Keratinocyte (primary cell): ENCODE measurements at regions not wholly inside any gene's neighbourhood (a gene's known extent, or its start where the extent isn't known, plus 50 kb on each side); places are given as distances from the start of the nearest gene placed in this dataset.
A peak's percentile ranks its signal among the peaks of the same experiment; 100 is the strongest.

Experiments
- DNase-seq: peaks from one replicate; pipeline ENCODE4 v3.0.0-alpha.2; 2011; ENCODE audit warnings: low read depth, missing footprints, low spot score
- FAIRE-seq: peaks from 2 replicates; lab custom pipeline; 2011; peaks lifted over from hg19 to GRCh38; lab: Jason Lieb, UNC
- H2AFZ ChIP-seq: 2 replicates; pipeline ENCODE4 v1.6.0; 2012; ENCODE audit warnings: low read length, control low read depth, inconsistent platforms; ENCODE audit not compliant: control insufficient read depth
- H3K27ac ChIP-seq: 2 replicates; pipeline ENCODE4 v1.5.1; 2011; ENCODE audit warnings: low read length; ENCODE audit not compliant: control insufficient read depth, insufficient read depth
- H3K27me3 ChIP-seq: 3 replicates; pipeline ENCODE4 v1.6.0; 2011; ENCODE audit warnings: low read length; ENCODE audit not compliant: control insufficient read depth, insufficient read depth; ENCODE audit errors: extremely low read depth
- H3K36me3 ChIP-seq, 2 experiments: 2 replicates in 1 of 2; 3 replicates in 1 of 2; pipeline ENCODE4 v1.5.1; 2011; ENCODE audit warnings: low read length in 2 of 2, mild to moderate bottlenecking in 1 of 2; ENCODE audit not compliant: control insufficient read depth in 2 of 2, insufficient read depth in 2 of 2; ENCODE audit errors: extremely low read depth in 1 of 2
- H3K4me1 ChIP-seq: 3 replicates; pipeline ENCODE4 v1.5.1; 2011; ENCODE audit warnings: low read length; ENCODE audit not compliant: control insufficient read depth, insufficient read depth; ENCODE audit errors: extremely low read depth
- H3K4me2 ChIP-seq: 3 replicates; pipeline ENCODE4 v1.6.0; 2011; ENCODE audit warnings: low read depth, low read length; ENCODE audit not compliant: control insufficient read depth, insufficient read depth; ENCODE audit errors: extremely low read depth
- H3K4me3 ChIP-seq, 3 experiments: fragments of 200-600 bp in 1 of 3; sonication (generic) in 1 of 3; 2 replicates in 2 of 3; 3 replicates in 1 of 3; pipeline ENCODE4 v1.5.1; 2011 to 2016; ENCODE audit warnings: low read length in 3 of 3, mild to moderate bottlenecking in 3 of 3, control low read depth in 2 of 3, inconsistent platforms in 1 of 3, low read depth in 1 of 3, mixed read lengths in 1 of 3, mixed run types in 1 of 3, moderate library complexity in 1 of 3; ENCODE audit not compliant: control insufficient read depth in 2 of 3, insufficient read depth in 2 of 3; ENCODE audit errors: extremely low read depth in 1 of 3
- H3K79me2 ChIP-seq: 2 replicates; pipeline ENCODE4 v1.6.0; 2012; ENCODE audit warnings: low read length; ENCODE audit not compliant: control insufficient read depth, insufficient read depth
- H3K9ac ChIP-seq: 3 replicates; pipeline ENCODE4 v1.6.0; 2011; ENCODE audit warnings: low read length; ENCODE audit not compliant: control insufficient read depth, insufficient read depth; ENCODE audit errors: extremely low read depth
- H3K9me1 ChIP-seq: 3 replicates; pipeline ENCODE4 v1.6.0; 2011; ENCODE audit warnings: low read length; ENCODE audit not compliant: control insufficient read depth, insufficient read depth; ENCODE audit errors: extremely low read depth
- H3K9me3 ChIP-seq: 2 replicates; pipeline ENCODE4 v1.5.1; 2012; ENCODE audit warnings: low read depth, low read length; ENCODE audit not compliant: control insufficient read depth
- H4K20me1 ChIP-seq: 3 replicates; pipeline ENCODE4 v1.6.0; 2011; ENCODE audit warnings: low read length; ENCODE audit not compliant: control insufficient read depth, insufficient read depth; ENCODE audit errors: extremely low read depth
- EZH2 ChIP-seq: IDR thresholded peaks from one replicate; pipeline ENCODE4 v1.6.1; 2012; ENCODE audit warnings: inconsistent platforms, mild to moderate bottlenecking, low read length, moderate library complexity
- dilution Hi-C: fragments of 300-500 bp; cut with MboI; formaldehyde crosslinking; loops from one replicate; pipeline ENCODE4 v1.7.0; 2020; ENCODE audit warnings: low sequenced_read_pairs; ENCODE audit not compliant: extremely low pct_ligation_motif_present
- TF ChIP-seq, protein P1 (sequence below), 3 experiments: IDR thresholded peaks in 1 of 3; conservative IDR thresholded peaks in 1 of 3; optimal IDR thresholded peaks in 1 of 3; 2 replicates in 2 of 3; 3 replicates in 1 of 3; pipeline versions ENCODE3 to v1.5.1; 2011; ENCODE audit warnings: low read length in 3 of 3, mild to moderate bottlenecking in 3 of 3, moderate library complexity in 2 of 3, control low read depth in 1 of 3, inconsistent platforms in 1 of 3; ENCODE audit not compliant: insufficient read depth in 2 of 3; ENCODE audit errors: extremely low read depth in 1 of 3

DNA sequence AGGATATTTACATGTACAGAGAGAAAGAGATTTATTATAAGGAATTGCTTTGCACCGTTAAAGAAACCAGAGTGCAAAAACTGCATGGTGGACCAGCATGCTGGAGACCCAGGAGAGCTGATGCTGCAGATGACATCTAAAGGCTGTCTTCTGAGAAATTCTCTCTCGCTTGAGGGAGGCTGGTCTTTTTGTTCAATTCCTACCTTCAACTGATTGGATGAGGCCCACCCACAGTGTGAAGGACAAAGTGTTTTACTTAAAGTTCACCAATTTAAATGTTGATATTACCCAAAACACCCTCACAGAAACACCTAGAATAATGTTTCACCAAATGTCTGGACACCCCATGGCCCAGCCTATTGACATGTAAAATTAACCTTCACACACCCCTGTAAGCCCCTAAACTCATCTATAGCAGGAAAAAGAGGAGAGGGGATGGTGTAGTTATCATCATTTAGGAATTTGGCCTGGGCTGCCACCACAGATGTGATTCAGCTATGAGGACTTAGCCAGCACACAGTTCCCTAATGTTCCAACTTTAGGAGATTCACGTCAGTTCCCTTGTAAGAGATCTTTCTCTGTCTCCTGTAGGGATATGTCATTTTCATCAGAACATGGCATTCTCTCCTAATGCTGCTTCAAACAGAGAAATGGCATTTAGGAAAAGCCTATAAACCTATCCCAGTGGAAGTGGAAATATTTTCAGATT, 358.2 kb upstream of the TLE4 start:
- TF ChIP-seq EZH2, result no peak
- TF ChIP-seq, protein P1, sequence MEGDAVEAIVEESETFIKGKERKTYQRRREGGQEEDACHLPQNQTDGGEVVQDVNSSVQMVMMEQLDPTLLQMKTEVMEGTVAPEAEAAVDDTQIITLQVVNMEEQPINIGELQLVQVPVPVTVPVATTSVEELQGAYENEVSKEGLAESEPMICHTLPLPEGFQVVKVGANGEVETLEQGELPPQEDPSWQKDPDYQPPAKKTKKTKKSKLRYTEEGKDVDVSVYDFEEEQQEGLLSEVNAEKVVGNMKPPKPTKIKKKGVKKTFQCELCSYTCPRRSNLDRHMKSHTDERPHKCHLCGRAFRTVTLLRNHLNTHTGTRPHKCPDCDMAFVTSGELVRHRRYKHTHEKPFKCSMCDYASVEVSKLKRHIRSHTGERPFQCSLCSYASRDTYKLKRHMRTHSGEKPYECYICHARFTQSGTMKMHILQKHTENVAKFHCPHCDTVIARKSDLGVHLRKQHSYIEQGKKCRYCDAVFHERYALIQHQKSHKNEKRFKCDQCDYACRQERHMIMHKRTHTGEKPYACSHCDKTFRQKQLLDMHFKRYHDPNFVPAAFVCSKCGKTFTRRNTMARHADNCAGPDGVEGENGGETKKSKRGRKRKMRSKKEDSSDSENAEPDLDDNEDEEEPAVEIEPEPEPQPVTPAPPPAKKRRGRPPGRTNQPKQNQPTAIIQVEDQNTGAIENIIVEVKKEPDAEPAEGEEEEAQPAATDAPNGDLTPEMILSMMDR (optimal IDR thresholded peaks at IDR 0.05 in 1 of 3, IDR thresholded peaks at IDR 0.05 in 1 of 3, conservative IDR thresholded peaks at IDR 0.05 in 1 of 3; ENCODE audit: extremely low read depth in 1 of 3, insufficient read depth in 2 of 3, low read length in 3 of 3), result no peak
- Histone ChIP-seq H3K9me3 (no peaks in the 10 kb centered on the region), H3K4me1 (no peaks in the 10 kb centered on the region), H4K20me1 (no peaks in the 10 kb centered on the region), H2AFZ (no peak overlapping the region), H3K4me2 (no peak overlapping the region), H3K9me1 (no peaks in the 10 kb centered on the region), H3K4me3 (no peak overlapping the region), H3K36me3 (no peaks in the 10 kb centered on the region), H3K27me3 (no peaks in the 10 kb centered on the region), H3K9ac (no peak overlapping the region), H3K79me2 (no peaks in the 10 kb centered on the region), H3K27ac (no peak overlapping the region)
- DNase-seq, result no peak
- dilution Hi-C loops, result no loop called here
- no peak for FAIRE-seq

DNA sequence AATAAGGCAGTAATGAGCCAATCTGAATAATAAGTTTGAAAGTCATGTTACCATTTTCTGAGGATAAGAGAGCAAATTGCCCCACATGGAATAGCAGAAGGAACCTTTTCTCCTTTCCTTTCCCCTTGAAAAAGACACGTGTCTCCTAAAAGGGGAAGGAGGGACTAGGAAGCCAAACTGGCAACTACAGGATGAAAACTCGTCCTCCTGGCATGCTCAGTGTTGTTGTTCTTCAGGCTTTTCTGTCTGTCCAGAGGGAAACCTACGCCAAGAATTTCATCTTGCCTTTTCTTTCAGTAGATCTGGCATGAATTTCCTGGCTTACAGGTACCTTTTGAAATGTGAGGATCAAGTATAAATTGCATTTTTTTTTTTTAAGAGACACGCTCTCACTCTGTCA, 355.9 kb upstream of the TLE4 start:
- H3K27me3 ChIP-seq, result no peaks in the 10 kb centered on the region
- no peaks in the 10 kb centered on the region for H3K9me3 ChIP-seq
- dilution Hi-C loops, result no loop called here
- H3K4me2 ChIP-seq, result no peak overlapping the region
- H4K20me1 ChIP-seq, result no peaks in the 10 kb centered on the region
- H3K9ac ChIP-seq, result no peak overlapping the region
- H3K79me2 ChIP-seq, result no peaks in the 10 kb centered on the region
- TF ChIP-seq, protein P1 (optimal IDR thresholded peaks at IDR 0.05 in 1 of 3, IDR thresholded peaks at IDR 0.05 in 1 of 3, conservative IDR thresholded peaks at IDR 0.05 in 1 of 3; ENCODE audit: extremely low read depth in 1 of 3, insufficient read depth in 2 of 3, low read length in 3 of 3), result no peak
- TF ChIP-seq EZH2, result no peak
- no peak for FAIRE-seq
- H3K27ac ChIP-seq, result no peak overlapping the region
- H2AFZ ChIP-seq, result peak overlapping the region; percentile 42
- no peaks in the 10 kb centered on the region for H3K9me1 ChIP-seq
- DNase-seq, result no peak
- no peaks in the 10 kb centered on the region for H3K36me3 ChIP-seq
- H3K4me3 ChIP-seq, result no peak overlapping the region
- no peaks in the 10 kb centered on the region for H3K4me1 ChIP-seq
